Astrocyte (in vitro differentiated cells and primary cell): ENCODE measurements at regions not wholly inside any gene's neighbourhood (a gene's known extent, or its start where the extent isn't known, plus 50 kb on each side); places are given as distances from the start of the nearest gene placed in this dataset.

Experiments used
- DNase-seq: peaks from one replicate; pipeline ENCODE4 v3.0.0-alpha.2; 2010; ENCODE audit warnings: low read depth
- FAIRE-seq: peaks from 2 replicates; lab custom pipeline; 2011; peaks lifted over from hg19 to GRCh38; lab: Jason Lieb, UNC
- H2AFZ ChIP-seq: 2 replicates; pipeline ENCODE4 v1.6.0; 2012; ENCODE audit warnings: low read depth, low read length, inconsistent platforms
- H3K27ac ChIP-seq: 2 replicates; pipeline ENCODE4 v1.5.1; 2011; ENCODE audit warnings: low read depth, low read length, inconsistent platforms
- H3K27me3 ChIP-seq: 2 replicates; pipeline ENCODE4 v1.6.0; 2011; ENCODE audit warnings: low read length, inconsistent platforms; ENCODE audit not compliant: insufficient read depth
- H3K36me3 ChIP-seq: 2 replicates; pipeline ENCODE4 v1.5.1; 2011; ENCODE audit warnings: low read length, inconsistent platforms; ENCODE audit not compliant: insufficient read depth
- H3K4me1 ChIP-seq: 2 replicates; pipeline ENCODE4 v1.5.1; 2011; ENCODE audit warnings: low read length, inconsistent platforms; ENCODE audit not compliant: insufficient read depth
- H3K4me2 ChIP-seq: 2 replicates; pipeline ENCODE4 v1.6.0; 2012; ENCODE audit warnings: low read length, inconsistent platforms
- H3K4me3 ChIP-seq: 2 replicates; pipeline ENCODE4 v1.5.1; 2011; ENCODE audit warnings: low read depth, mild to moderate bottlenecking, low read length, inconsistent platforms; ENCODE audit not compliant: insufficient read depth
- H3K79me2 ChIP-seq: 2 replicates; pipeline ENCODE4 v1.6.0; 2012; ENCODE audit warnings: mild to moderate bottlenecking, low read length, inconsistent platforms; ENCODE audit not compliant: insufficient read depth
- H3K9ac ChIP-seq: 2 replicates; pipeline ENCODE4 v1.6.0; 2012; ENCODE audit warnings: mild to moderate bottlenecking, low read length, inconsistent platforms
- H3K9me3 ChIP-seq: 2 replicates; pipeline ENCODE4 v1.5.1; 2012; ENCODE audit warnings: low read depth, mild to moderate bottlenecking, low read length, inconsistent platforms; ENCODE audit not compliant: insufficient read depth
- H4K20me1 ChIP-seq: 2 replicates; pipeline ENCODE4 v1.6.0; 2012; ENCODE audit warnings: low read length, inconsistent platforms; ENCODE audit not compliant: insufficient read depth
- H3K27ac Mint-ChIP-seq: one replicate; pipeline ENCODE4 v1.8.0; 2021; ENCODE audit warnings: mild to moderate bottlenecking, mixed read lengths; ENCODE audit not compliant: unreplicated experiment
- H3K27me3 Mint-ChIP-seq: one replicate; pipeline ENCODE4 v1.8.0; 2021; ENCODE audit warnings: low read depth, mixed read lengths; ENCODE audit not compliant: unreplicated experiment
- H3K36me3 Mint-ChIP-seq: one replicate; pipeline ENCODE4 v1.8.0; 2021; ENCODE audit warnings: low read depth, mixed read lengths; ENCODE audit not compliant: unreplicated experiment
- H3K4me1 Mint-ChIP-seq: one replicate; pipeline ENCODE4 v1.8.0; 2021; ENCODE audit warnings: low read depth, mixed read lengths; ENCODE audit not compliant: unreplicated experiment
- H3K4me3 Mint-ChIP-seq: one replicate; pipeline ENCODE4 v1.8.0; 2021; ENCODE audit warnings: mild to moderate bottlenecking, moderate library complexity, mixed read lengths; ENCODE audit not compliant: unreplicated experiment
- H3K9me3 Mint-ChIP-seq: one replicate; pipeline ENCODE4 v1.8.0; 2021; ENCODE audit warnings: mild to moderate bottlenecking, mixed read lengths; ENCODE audit not compliant: unreplicated experiment
- CTCF ChIP-seq: IDR thresholded peaks from 2 replicates; pipeline ENCODE4 v1.5.1; 2011; ENCODE audit warnings: low read depth, mild to moderate bottlenecking, inconsistent platforms, low read length, moderate library complexity; ENCODE audit not compliant: insufficient read depth
- EZH2 ChIP-seq: IDR thresholded peaks from 2 replicates; pipeline ENCODE4 v1.6.1; 2012; ENCODE audit warnings: mild to moderate bottlenecking, low read length, inconsistent platforms; ENCODE audit not compliant: insufficient read depth

- no peaks in the 10 kb centered on the region for H3K4me1 ChIP-seq
- H3K27me3 ChIP-seq, result no peaks in the 10 kb centered on the region
- H3K4me3 ChIP-seq, result no peak overlapping the region
- DNase-seq, result no peak
- Mint-ChIP-seq H3K4me1 (no peaks in the 10 kb centered on the region), H3K4me3 (no peak overlapping the region), H3K27me3 (no peaks in the 10 kb centered on the region), H3K27ac (no peak overlapping the region), H3K36me3 (no peaks in the 10 kb centered on the region), H3K9me3 (peaks cover 13% of the 10 kb centered on the region)
- no peak for FAIRE-seq
- no peaks in the 10 kb centered on the region for H3K9me3 ChIP-seq
- no peaks in the 10 kb centered on the region for H3K79me2 ChIP-seq
- no peak overlapping the region for H3K27ac ChIP-seq
- H2AFZ ChIP-seq, result no peak overlapping the region
- no peak overlapping the region for H3K9ac ChIP-seq
- no peaks in the 10 kb centered on the region for H3K36me3 ChIP-seq
- TF ChIP-seq EZH2, result no peak
- no peak for TF ChIP-seq CTCF
- no peak overlapping the region for H3K4me2 ChIP-seq
- no peaks in the 10 kb centered on the region for H4K20me1 ChIP-seq
These were observed 76.9 kb downstream of the CD24 start for GRCh38 chr6:106897580-106897979.

- H3K4me2 ChIP-seq, result no peak overlapping the region
These were observed 78.9 kb downstream of the CD24 start for GRCh38 chr6:106895703-106896040.

More at GRCh38 chr6:106895703-106896040, 78.9 kb downstream of the CD24 start:
- H3K4me1 ChIP-seq, result no peaks in the 10 kb centered on the region
- H3K4me3 ChIP-seq, result no peak overlapping the region
- Mint-ChIP-seq H3K9me3 (peaks cover 6% of the 10 kb centered on the region), H3K27ac (no peak overlapping the region), H3K4me3 (no peak overlapping the region), H3K4me1 (no peaks in the 10 kb centered on the region), H3K27me3 (no peaks in the 10 kb centered on the region), H3K36me3 (no peaks in the 10 kb centered on the region)
- no peak overlapping the region for H3K9ac ChIP-seq
- no peak overlapping the region for H2AFZ ChIP-seq
- TF ChIP-seq EZH2 (no peak), CTCF (no peak)
- H3K27me3 ChIP-seq, result no peaks in the 10 kb centered on the region
- H3K9me3 ChIP-seq, result no peaks in the 10 kb centered on the region
- no peak overlapping the region for H3K27ac ChIP-seq
- no peaks in the 10 kb centered on the region for H3K36me3 ChIP-seq
- no peak for DNase-seq
- no peaks in the 10 kb centered on the region for H3K79me2 ChIP-seq
- no peak for FAIRE-seq
- no peaks in the 10 kb centered on the region for H4K20me1 ChIP-seq
